Kidney epithelial cell (primary cell): ENCODE measurements at regions not wholly inside any gene's neighbourhood (a gene's known extent, or its start where the extent isn't known, plus 50 kb on each side); places are given as distances from the start of the nearest gene placed in this dataset.

Experiments
- DNase-seq: peaks from one replicate; pipeline ENCODE4 v3.0.0-alpha.2; 2010; ENCODE audit warnings: low read depth
- H3K27me3 ChIP-seq: 2 replicates; pipeline ENCODE4 v1.6.0; 2011; ENCODE audit warnings: low read length; ENCODE audit not compliant: control insufficient read depth, insufficient read depth
- H3K36me3 ChIP-seq: 2 replicates; pipeline ENCODE4 v1.5.1; 2011; ENCODE audit warnings: low read length; ENCODE audit not compliant: control insufficient read depth, insufficient read depth
- H3K4me3 ChIP-seq: 2 replicates; pipeline ENCODE4 v1.5.1; 2011; ENCODE audit warnings: low read depth, mild to moderate bottlenecking, control low read depth, low read length
- CTCF ChIP-seq: IDR thresholded peaks from 2 replicates; pipeline ENCODE4 v1.5.1; 2011; ENCODE audit warnings: mild to moderate bottlenecking, moderate library complexity, low read length, control low read depth, inconsistent platforms; ENCODE audit not compliant: insufficient read depth, poor library complexity, severe bottlenecking

- no peaks in the 10 kb centered on the region for H3K27me3 ChIP-seq
- no peaks in the 10 kb centered on the region for H3K36me3 ChIP-seq
- DNase-seq: no peak
- no peak overlapping the region for H3K4me3 ChIP-seq
- TF ChIP-seq CTCF: no peak
Observed at GRCh38 chrX:74160816-74161215, 143.2 kb upstream of the ZCCHC13 start.

- Histone ChIP-seq H3K36me3 (no peaks in the 10 kb centered on the region), H3K4me3 (no peak overlapping the region), H3K27me3 (no peaks in the 10 kb centered on the region)
- DNase-seq: no peak
- TF ChIP-seq CTCF: no peak
Observed at GRCh38 chrX:74160358-74160757, 143.6 kb upstream of the ZCCHC13 start.

GRCh38 chrX:74147439-74147838, 156.5 kb upstream of the ZCCHC13 start:
- DNase-seq: no peak
- Histone ChIP-seq H3K27me3 (no peaks in the 10 kb centered on the region), H3K4me3 (no peak overlapping the region), H3K36me3 (no peaks in the 10 kb centered on the region)
- no peak for TF ChIP-seq CTCF

- Histone ChIP-seq H3K4me3 (no peak overlapping the region), H3K36me3 (no peaks in the 10 kb centered on the region), H3K27me3 (no peaks in the 10 kb centered on the region)
- no peak for DNase-seq
- no peak for TF ChIP-seq CTCF
Observed at GRCh38 chrX:74138943-74139342, 165.0 kb upstream of the ZCCHC13 start.

- TF ChIP-seq CTCF: peak; percentile 59
- Histone ChIP-seq H3K27me3 (no peaks in the 10 kb centered on the region), H3K36me3 (no peaks in the 10 kb centered on the region), H3K4me3 (no peak overlapping the region)
- peak; percentile 16 for DNase-seq
Observed at GRCh38 chrX:74133156-74133796, 170.7 kb upstream of the ZCCHC13 start.

- no peak overlapping the region for H3K4me3 ChIP-seq
- DNase-seq: no peak
- no peaks in the 10 kb centered on the region for H3K36me3 ChIP-seq
- TF ChIP-seq CTCF: no peak
- no peaks in the 10 kb centered on the region for H3K27me3 ChIP-seq
Observed at GRCh38 chrX:74132280-74132679, 171.7 kb upstream of the ZCCHC13 start.
